ENCODE measurements at regions not wholly inside any gene's neighbourhood (a gene's known extent, or its start where the extent isn't known, plus 50 kb on each side); places are given as distances from the start of the nearest gene placed in this dataset.
A peak's percentile ranks its signal among the peaks of the same experiment; 100 is the strongest.

- POLR2A ChIA-PET, result no interaction called here
- no peaks in the 10 kb centered on the region for H4K20me1 ChIP-seq (ENCODE audit: insufficient read depth, low read length)
- no peak overlapping the region for H3K27ac ChIP-seq (ENCODE audit: extremely low read length, insufficient read depth, low read length)
- H3K9ac ChIP-seq (ENCODE audit: insufficient read depth, low read depth, low read length), result no peak overlapping the region
- no peaks in the 10 kb centered on the region for H3K36me3 ChIP-seq (replicated peaks in 1 of 2; ENCODE audit: control insufficient read depth in 1 of 2, insufficient read depth in 2 of 2, low read length in 2 of 2)
- peaks cover 0 to 2% of the 10 kb centered on the region in 2 experiments; a peak in 1 of 5 replicates for H3K27me3 ChIP-seq (ENCODE audit: control insufficient read depth in 1 of 2, insufficient read depth in 2 of 2, low read length in 2 of 2)
- no peak overlapping the region for H3K4me3 ChIP-seq (replicated peaks in 1 of 3; ENCODE audit: insufficient read depth in 1 of 3, low read depth in 2 of 3, low read length in 3 of 3)
- no peak overlapping the region for H2AFZ ChIP-seq (ENCODE audit: low read length)
- BruUV-seq (replicated peaks), result no TSS peak
- intact Hi-C loops (cut with micrococcal nuclease; ENCODE audit: unreplicated experiment) (no loop called here), in situ Hi-C loops (cut with HindIII; ENCODE audit: extremely low pct_ligation_motif_present, low pct_unique_long_range_greater_than_20kb) (no loop called here)
- CTCF ChIA-PET (ENCODE audit: low intra/inter-chr PET ratio, low total read pairs), result no interaction called here
- no peaks in the 10 kb centered on the region for H3K9me3 ChIP-seq (ENCODE audit: low read length)
- peaks cover 16% of the 10 kb centered on the region for H3K4me1 ChIP-seq (ENCODE audit: insufficient read depth, low read length)
- no peak overlapping the region for H3K4me2 ChIP-seq (ENCODE audit: low read depth, low read length)
- TF ChIP-seq ZBTB25 (CRISPR knock-in tag; IDR thresholded peaks at IDR 0.05) (no peak), ZNF660 (CRISPR knock-in tag; IDR thresholded peaks at IDR 0.05; ENCODE audit: borderline replicate concordance, low read depth) (no peak), CEBPB (IDR thresholded peaks at IDR 0.05; ENCODE audit: borderline replicate concordance, low read depth, low read length) (peak; percentile 81), ZNF576 (CRISPR knock-in tag; IDR thresholded peaks at IDR 0.05) (no peak)
- H3K79me2 ChIP-seq (ENCODE audit: insufficient read depth, low read length), result no peaks in the 10 kb centered on the region
- 36% methylated on average over 5 of the region's 5 CpGs for WGBS (ENCODE audit: low lambda C conversion rate)
- DNase-seq (ENCODE audit: low spot score) (no peak), ATAC-seq (no peak), FAIRE-seq (no peak)
These were observed 289.0 kb upstream of the ANKRD55 start for GRCh38 chr5:56522169-56522568.

- H3K4me2 ChIP-seq (ENCODE audit: low read depth, low read length), result no peak overlapping the region
- WGBS (ENCODE audit: low lambda C conversion rate), result 88% methylated on average over 11 of the region's 11 CpGs
- peaks cover 0 to 2% of the 10 kb centered on the region in 2 experiments; a peak in 1 of 5 replicates for H3K27me3 ChIP-seq (ENCODE audit: control insufficient read depth in 1 of 2, insufficient read depth in 2 of 2, low read length in 2 of 2)
- H3K4me1 ChIP-seq (ENCODE audit: insufficient read depth, low read length), result peaks cover 26% of the 10 kb centered on the region
- H3K9me3 ChIP-seq (ENCODE audit: low read length), result no peaks in the 10 kb centered on the region
- TF ChIP-seq ZNF672 (CRISPR knock-in tag; IDR thresholded peaks at IDR 0.05), result no peak
- TF ChIP-seq ZNF703 (CRISPR knock-in tag; IDR thresholded peaks at IDR 0.05; ENCODE audit: borderline replicate concordance), result no peak
- no peak for TF ChIP-seq PBX3 (CRISPR knock-in tag; IDR thresholded peaks at IDR 0.05; ENCODE audit: borderline replicate concordance)
- TF ChIP-seq FLYWCH1 (CRISPR knock-in tag; IDR thresholded peaks at IDR 0.05), result no peak
- no peak for TF ChIP-seq ZFP36L1 (CRISPR knock-in tag; IDR thresholded peaks at IDR 0.05)
- TF ChIP-seq FOXO4 (CRISPR knock-in tag; conservative IDR thresholded peaks at IDR 0.05), result 0 out of 2 replicates have a peak, but pooled peaks have one; percentile 27
- TF ChIP-seq ZNF564 (CRISPR knock-in tag; IDR thresholded peaks at IDR 0.05), result no peak
- no peak overlapping the region for H3K4me3 ChIP-seq (replicated peaks in 1 of 3; ENCODE audit: insufficient read depth in 1 of 3, low read depth in 2 of 3, low read length in 3 of 3)
- ATAC-seq (no peak), DNase-seq (ENCODE audit: low spot score) (no peak), FAIRE-seq (no peak)
- H3K36me3 ChIP-seq (replicated peaks in 1 of 2; ENCODE audit: control insufficient read depth in 1 of 2, insufficient read depth in 2 of 2, low read length in 2 of 2), result no peaks in the 10 kb centered on the region
- H2AFZ ChIP-seq (ENCODE audit: low read length), result no peak overlapping the region
- no peaks in the 10 kb centered on the region for H4K20me1 ChIP-seq (ENCODE audit: insufficient read depth, low read length)
- H3K27ac ChIP-seq (ENCODE audit: extremely low read length, insufficient read depth, low read length), result no peak overlapping the region
- ChIA-PET POLR2A (no interaction called here), CTCF (ENCODE audit: low intra/inter-chr PET ratio, low total read pairs) (no interaction called here)
- no TSS peak for BruUV-seq (replicated peaks)
- in situ Hi-C loops (cut with HindIII; ENCODE audit: extremely low pct_ligation_motif_present, low pct_unique_long_range_greater_than_20kb) (no loop called here), intact Hi-C loops (cut with micrococcal nuclease; ENCODE audit: unreplicated experiment) (no loop called here)
- no peak overlapping the region for H3K9ac ChIP-seq (ENCODE audit: insufficient read depth, low read depth, low read length)
- H3K79me2 ChIP-seq (ENCODE audit: insufficient read depth, low read length), result no peaks in the 10 kb centered on the region
These were observed 288.0 kb upstream of the ANKRD55 start for GRCh38 chr5:56520986-56521730.

Measured in HepG2 (cell line).